ENCODE measurements at regions not wholly inside any gene's neighbourhood (a gene's known extent, or its start where the extent isn't known, plus 50 kb on each side); places are given as distances from the start of the nearest gene placed in this dataset.

DNA sequence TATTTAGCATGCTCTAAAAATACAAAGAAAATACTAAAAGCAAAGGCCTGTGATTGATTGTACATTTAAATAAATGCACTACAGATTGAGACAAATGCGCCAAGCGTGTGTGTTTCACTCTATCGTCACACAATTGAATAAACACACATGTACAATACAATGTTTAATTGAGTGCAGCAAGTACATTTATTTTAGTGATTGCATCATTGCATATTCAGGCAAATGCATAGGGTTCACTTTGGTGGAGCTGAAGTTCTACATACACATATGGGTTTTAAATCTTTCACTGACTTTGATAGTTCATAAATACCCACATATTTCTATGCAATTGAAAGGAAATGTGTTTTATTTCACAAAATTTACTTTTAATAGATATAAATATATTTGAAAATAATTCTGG is 750.6 kb upstream of the MMS22L start:
- TF ChIP-seq ZNF274 (IDR thresholded peaks at IDR 0.05; ENCODE audit: low read depth, low read length) (no peak), YY1 (IDR thresholded peaks at IDR 0.05; ENCODE audit: insufficient read depth, insufficient read length) (no peak)
